WTC11 (cell line): ENCODE measurements at regions not wholly inside any gene's neighbourhood (a gene's known extent, or its start where the extent isn't known, plus 50 kb on each side); places are given as distances from the start of the nearest gene placed in this dataset.

Source experiments
- ATAC-seq: fragments of 200-7000 bp; cut with Tn5 transposase; 2 replicates; pipeline ENCODE4 v1.10.0; 2021; ENCODE audit warnings: mild to moderate bottlenecking, moderate library complexity
- CTCF ChIA-PET: fragments of 300-600 bp; sonication (Branson Sonifier 250); formaldehyde crosslinking; loops from one replicate; lab custom pipeline; 2021; ENCODE audit warnings: antibody characterized with exemption; lab: Charles Lee
- POLR2A ChIA-PET: fragments of 350-600 bp; sonication (Branson Sonifier 250); formaldehyde crosslinking; loops from one replicate; lab custom pipeline; 2021; ENCODE audit warnings: antibody characterized with exemption; lab: Charles Lee
- DNase-seq: peaks from one replicate; pipeline ENCODE4 v3.0.0; 2021; ENCODE audit warnings: low spot score
- H3K27ac Mint-ChIP-seq: 2 replicates; pipeline ENCODE4 v1.8.0; 2021; ENCODE audit warnings: mixed read lengths
- H3K27me3 Mint-ChIP-seq: 2 replicates; pipeline ENCODE4 v1.8.0; 2021; ENCODE audit warnings: low read depth, mild to moderate bottlenecking, moderate library complexity, mixed read lengths
- H3K36me3 Mint-ChIP-seq: 2 replicates; pipeline ENCODE4 v1.8.0; 2021; ENCODE audit warnings: mixed read lengths
- H3K4me1 Mint-ChIP-seq: 2 replicates; pipeline ENCODE4 v1.8.0; 2022; ENCODE audit warnings: mixed read lengths
- H3K4me3 Mint-ChIP-seq: 2 replicates; pipeline ENCODE4 v1.8.0; 2021; ENCODE audit warnings: mild to moderate bottlenecking, moderate library complexity, mixed read lengths
- H3K9me3 Mint-ChIP-seq: 2 replicates; pipeline ENCODE4 v1.8.0; 2021; ENCODE audit warnings: mixed read lengths
- ATF6 ChIP-seq: sonication (generic); formaldehyde crosslinking; IDR thresholded peaks from 2 replicates; pipeline ENCODE4 v1.8.1; 2023; ENCODE audit warnings: mild to moderate bottlenecking, missing genetic modification reagents
- CDX4 ChIP-seq: fragments of 250-450 bp; sonication (Bioruptor Pico); IDR thresholded peaks from 2 replicates; pipeline ENCODE4 v1.9.0; 2021; ENCODE audit warnings: moderate library complexity, mild to moderate bottlenecking, inconsistent platforms, borderline replicate concordance
- CREB1 ChIP-seq: sonication (generic); formaldehyde crosslinking; IDR thresholded peaks from 2 replicates; pipeline ENCODE4 v1.8.0; 2023; ENCODE audit warnings: mild to moderate bottlenecking, missing genetic modification reagents
- CREM ChIP-seq: sonication (generic); formaldehyde crosslinking; IDR thresholded peaks from 2 replicates; pipeline ENCODE4 v1.8.1; 2022; ENCODE audit warnings: mild to moderate bottlenecking, missing genetic modification reagents, moderate library complexity
- E2F4 ChIP-seq: sonication (generic); formaldehyde crosslinking; IDR thresholded peaks from 2 replicates; pipeline ENCODE4 v1.8.1; 2022; ENCODE audit warnings: low read depth, mild to moderate bottlenecking, moderate library complexity, missing genetic modification reagents, borderline replicate concordance
- E2F5 ChIP-seq: sonication (generic); formaldehyde crosslinking; IDR thresholded peaks from 2 replicates; pipeline ENCODE4 v1.8.1; 2022; ENCODE audit warnings: mild to moderate bottlenecking, moderate library complexity, missing genetic modification reagents
- GTF2I ChIP-seq: fragments of 250-450 bp; sonication (Bioruptor Pico); conservative IDR thresholded peaks from 2 replicates; pipeline ENCODE4 v1.4.0; 2021; ENCODE audit warnings: mild to moderate bottlenecking
- IRF1 ChIP-seq: sonication (generic); formaldehyde crosslinking; IDR thresholded peaks from 2 replicates; pipeline ENCODE4 v1.8.0; 2023; ENCODE audit warnings: missing genetic modification reagents
- MAX ChIP-seq: sonication (generic); formaldehyde crosslinking; IDR thresholded peaks from 2 replicates; pipeline ENCODE4 v1.8.0; 2022; ENCODE audit warnings: mild to moderate bottlenecking, missing genetic modification reagents
- NFYB ChIP-seq: sonication (generic); formaldehyde crosslinking; conservative IDR thresholded peaks from 2 replicates; pipeline ENCODE4 v1.8.0; 2022; ENCODE audit warnings: low read depth, missing genetic modification reagents
- PREB ChIP-seq: sonication (generic); formaldehyde crosslinking; IDR thresholded peaks from 2 replicates; pipeline ENCODE4 v1.8.1; 2022; ENCODE audit warnings: mild to moderate bottlenecking, missing genetic modification reagents, moderate library complexity, borderline replicate concordance
- RORB ChIP-seq: fragments of 250-450 bp; sonication (Bioruptor Pico); IDR thresholded peaks from 2 replicates; pipeline ENCODE4 v1.9.0; 2021; ENCODE audit warnings: mild to moderate bottlenecking
- SP1 ChIP-seq: sonication (generic); formaldehyde crosslinking; conservative IDR thresholded peaks from 2 replicates; pipeline ENCODE4 v1.8.1; 2022; ENCODE audit warnings: missing genetic modification reagents
- TP53 ChIP-seq: sonication (generic); formaldehyde crosslinking; IDR thresholded peaks from 2 replicates; pipeline ENCODE4 v1.8.1; 2023; ENCODE audit warnings: mild to moderate bottlenecking, missing genetic modification reagents
- USF1 ChIP-seq: sonication (generic); formaldehyde crosslinking; IDR thresholded peaks from 2 replicates; pipeline ENCODE4 v1.8.0; 2022; ENCODE audit warnings: mild to moderate bottlenecking, missing genetic modification reagents
- USF2 ChIP-seq: sonication (generic); formaldehyde crosslinking; IDR thresholded peaks from 2 replicates; pipeline ENCODE4 v1.8.1; 2023; ENCODE audit warnings: mild to moderate bottlenecking, missing genetic modification reagents, moderate library complexity
- ZNF121 ChIP-seq: sonication (generic); formaldehyde crosslinking; IDR thresholded peaks from 2 replicates; pipeline ENCODE4 v1.8.0; 2023; ENCODE audit warnings: missing genetic modification reagents
- ZNF138 ChIP-seq: sonication (generic); formaldehyde crosslinking; conservative IDR thresholded peaks from 2 replicates; pipeline ENCODE4 v1.8.1; 2022; ENCODE audit warnings: mild to moderate bottlenecking, moderate library complexity, missing genetic modification reagents
- ZNF423 ChIP-seq: fragments of 250-450 bp; sonication (Bioruptor Pico); IDR thresholded peaks from 2 replicates; pipeline ENCODE4 v2.1.2; 2022; ENCODE audit warnings: mild to moderate bottlenecking, moderate library complexity
- ZNF425 ChIP-seq: fragments of 250-450 bp; sonication (Bioruptor Pico); conservative IDR thresholded peaks from 2 replicates; pipeline ENCODE4 v1.9.0; 2021; ENCODE audit warnings: mild to moderate bottlenecking

GRCh38 chr3:157611536-157612076 is 108.4 kb upstream of the VEPH1 start:
- ATAC-seq (no peak), DNase-seq (no peak)
- H3K4me3 Mint-ChIP-seq = no peak overlapping the region
- no peaks in the 10 kb centered on the region for H3K9me3 Mint-ChIP-seq
- POLR2A ChIA-PET = no interaction called here
- peaks cover 2% of the 10 kb centered on the region for H3K4me1 Mint-ChIP-seq
- H3K27ac Mint-ChIP-seq = no peak overlapping the region
- TF ChIP-seq ZNF425 (CRISPR knock-in tag) = no peak
- TF ChIP-seq SP1 (CRISPR knock-in tag) = no peak
- TF ChIP-seq PREB (CRISPR knock-in tag) = no peak
- no peak for TF ChIP-seq CREB1 (CRISPR knock-in tag)
- TF ChIP-seq MAX (CRISPR knock-in tag) = no peak
- no peak for TF ChIP-seq E2F4 (CRISPR knock-in tag)
- TF ChIP-seq ZNF423 = no peak
- no peak for TF ChIP-seq USF1
- no peak for TF ChIP-seq USF2 (CRISPR knock-in tag)
- TF ChIP-seq NFYB = no peak
- TF ChIP-seq ZNF138 (CRISPR knock-in tag) = no peak
- TF ChIP-seq ATF6 (CRISPR knock-in tag) = no peak
- no peak for TF ChIP-seq TP53 (CRISPR knock-in tag)
- TF ChIP-seq CDX4 = no peak
- CTCF ChIA-PET = interaction anchor here (0.6 to 1.8 kb wide), 5 partner anchors 11 to 344 kb away, joined by 3 to 5 read pairs (median 4); no protein-coding TSS in a partner anchor
- H3K36me3 Mint-ChIP-seq = no peaks in the 10 kb centered on the region
- no peaks in the 10 kb centered on the region for H3K27me3 Mint-ChIP-seq

GRCh38 chr3:157610876-157611535 is 107.8 kb upstream of the VEPH1 start:
- H3K27me3 Mint-ChIP-seq = no peaks in the 10 kb centered on the region
- ATAC-seq = no peak
- H3K9me3 Mint-ChIP-seq = no peaks in the 10 kb centered on the region
- H3K36me3 Mint-ChIP-seq = no peaks in the 10 kb centered on the region
- TF ChIP-seq CREM (CRISPR knock-in tag) (no peak), E2F5 (CRISPR knock-in tag) (no peak), ZNF121 (CRISPR knock-in tag) (no peak), GTF2I (no peak), RORB (CRISPR knock-in tag) (no peak), CREB1 (CRISPR knock-in tag) (no peak), IRF1 (CRISPR knock-in tag) (no peak)
- TF ChIP-seq, all 79 proteins: peak for 0
- ChIA-PET CTCF (interaction anchor here (1.0 kb wide), 1 partner anchor 144 kb away, joined by 5 read pairs; no protein-coding TSS in a partner anchor), POLR2A (no interaction called here)
- no peak for DNase-seq
- Mint-ChIP-seq H3K4me1 (peaks cover 8% of the 10 kb centered on the region), H3K4me3 (no peak overlapping the region), H3K27ac (no peak overlapping the region)
